ENCODE measurements at regions not wholly inside any gene's neighbourhood (a gene's known extent, or its start where the extent isn't known, plus 50 kb on each side); places are given as distances from the start of the nearest gene placed in this dataset.

GRCh38 chr2:164060031-164060430 lies 324.2 kb upstream of the FIGN start:
- TF ChIP-seq CTCF (IDR thresholded peaks at IDR 0.05) (no peak), POLR2A (IDR thresholded peaks at IDR 0.05) (no peak)
